NCI-H510A (cell line): ENCODE measurements at regions not wholly inside any gene's neighbourhood (a gene's known extent, or its start where the extent isn't known, plus 50 kb on each side); places are given as distances from the start of the nearest gene placed in this dataset.

Experiments
- DNase-seq: peaks from one replicate; lab custom pipeline; 2025; lab: John Stamatoyannopoulos, UW

- no peak for DNase-seq
These were observed 234.4 kb upstream of the PMFBP1 start for GRCh38 chr16:72406390-72406789.

DNA sequence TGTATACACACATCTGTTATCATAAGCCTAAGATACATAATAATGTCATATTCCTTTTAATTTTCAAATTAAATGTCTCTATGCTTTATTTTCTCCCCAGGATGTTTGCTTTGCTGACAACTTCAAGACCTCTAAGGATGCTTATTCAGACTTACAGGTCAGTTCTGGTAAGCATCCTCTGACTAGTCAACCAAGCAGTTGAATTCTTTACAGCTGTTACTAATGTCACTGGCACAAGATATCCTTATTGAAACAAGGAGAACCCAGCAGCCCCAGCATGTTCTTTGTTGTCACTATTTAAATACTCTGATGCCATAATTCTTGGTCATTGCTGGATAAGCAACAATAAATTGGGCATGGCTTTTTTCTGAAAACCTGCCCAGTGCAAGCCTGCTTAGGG, 232.3 kb upstream of the PMFBP1 start:
- DNase-seq, result no peak

DNA sequence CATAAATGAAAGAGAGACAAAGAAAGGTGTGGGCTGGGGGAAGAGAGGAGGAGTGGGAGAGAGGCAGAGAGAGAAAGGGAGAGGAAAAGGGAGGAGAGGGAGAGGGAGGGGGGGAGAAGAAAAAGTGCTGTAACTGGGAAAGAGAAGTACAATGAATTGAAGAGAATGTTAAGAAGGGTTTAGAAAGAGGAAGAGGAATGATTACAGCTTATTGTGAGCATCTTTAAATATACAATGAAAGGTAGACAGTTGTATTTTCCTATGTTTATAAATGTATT, 229.1 kb upstream of the PMFBP1 start:
- DNase-seq, result no peak

DNA sequence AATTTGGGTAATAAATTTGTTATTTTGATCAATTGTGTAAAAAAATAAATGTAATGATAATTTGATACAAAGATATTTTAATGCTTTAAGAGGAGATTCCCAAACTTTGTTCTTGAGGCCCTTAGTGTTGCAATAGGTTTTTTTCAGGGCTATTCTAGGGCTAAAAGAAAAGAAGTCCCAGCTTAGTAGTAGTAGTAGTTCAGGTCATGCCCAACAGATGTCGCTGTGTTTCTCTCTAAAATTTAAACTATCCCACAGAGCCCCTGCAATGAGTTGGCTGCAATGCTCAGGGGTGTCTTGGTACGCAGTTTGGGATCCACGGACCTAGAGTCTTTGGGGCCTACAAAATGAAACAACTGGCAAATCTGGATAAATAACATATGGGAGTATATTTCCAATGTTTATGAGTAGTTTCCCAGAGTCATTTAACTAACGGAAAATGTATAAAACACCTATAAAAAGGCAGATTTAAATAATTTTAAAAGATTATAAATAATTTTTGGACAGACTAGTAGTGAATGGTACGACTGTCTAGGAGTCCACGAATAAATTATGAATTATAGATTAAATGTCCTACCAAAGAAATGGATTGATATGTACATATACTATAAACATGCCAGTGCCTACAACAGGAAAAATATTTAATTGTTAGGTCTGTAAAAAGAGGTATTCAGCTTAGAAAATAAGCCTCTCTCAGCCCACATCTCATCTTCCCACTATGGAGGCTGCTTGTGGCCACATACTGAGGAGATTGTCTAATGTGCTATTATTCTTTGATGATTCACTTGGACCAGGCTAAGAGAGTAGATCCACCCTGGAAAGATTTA, 228.5 kb upstream of the PMFBP1 start:
- DNase-seq, result no peak

GRCh38 chr16:72399811-72400210, 227.9 kb upstream of the PMFBP1 start:
- DNase-seq, result no peak

DNA sequence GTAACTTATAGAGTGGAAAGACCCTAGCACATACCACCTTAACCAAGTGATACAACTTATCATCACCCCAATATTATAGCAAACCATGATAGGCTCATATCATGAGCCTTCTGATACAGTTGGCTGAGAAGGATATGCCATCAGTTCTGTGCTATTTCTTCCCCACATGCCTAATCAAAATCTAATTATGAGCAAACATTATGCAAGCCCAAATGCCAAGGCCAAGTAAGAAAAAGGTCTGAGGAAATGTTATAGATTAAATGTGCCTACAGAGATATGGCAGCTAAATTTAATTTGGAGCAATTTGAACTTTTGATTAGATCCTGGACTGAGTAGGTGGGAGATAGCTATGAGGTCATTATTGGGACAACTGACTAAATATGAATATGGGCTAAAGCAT, 225.9 kb upstream of the PMFBP1 start:
- DNase-seq, result no peak

DNA sequence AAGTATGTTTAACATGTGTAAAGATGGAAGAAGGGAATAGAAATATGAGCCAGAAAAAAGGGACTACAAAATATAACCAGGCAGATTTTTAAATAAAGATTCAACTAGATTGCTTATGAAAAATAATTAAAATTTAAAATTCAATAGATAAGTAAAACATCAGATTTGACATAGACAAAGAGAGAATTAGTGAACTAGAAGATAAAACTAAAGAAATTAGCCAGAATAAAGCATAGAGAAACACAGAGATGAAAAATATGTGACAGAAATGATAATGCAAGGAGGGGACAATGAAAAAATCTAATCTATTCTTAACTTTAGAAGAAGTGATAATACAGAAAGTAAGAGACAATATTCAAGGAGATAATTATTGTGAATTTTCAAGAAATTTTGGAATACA, 222.6 kb upstream of the PMFBP1 start:
- no peak for DNase-seq

DNA sequence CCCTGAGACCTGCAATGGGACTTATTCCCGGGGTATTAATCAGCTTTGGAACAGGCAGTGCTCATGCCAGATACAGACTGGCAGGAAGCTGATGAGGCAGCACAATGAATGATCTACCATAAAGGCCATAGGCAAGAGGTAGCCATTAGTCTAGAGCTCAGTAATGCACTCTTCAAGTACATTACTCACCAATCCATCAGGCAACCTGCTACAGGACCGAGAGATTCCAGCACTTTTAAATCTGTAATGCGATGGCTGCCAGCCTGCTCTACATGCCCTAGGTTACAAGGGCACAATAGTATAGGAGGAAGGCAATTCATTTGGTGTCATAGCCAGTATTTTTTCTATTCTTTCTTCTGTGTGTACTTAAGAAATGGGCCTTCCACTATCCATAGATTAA, 217.8 kb upstream of the PMFBP1 start:
- no peak for DNase-seq

GRCh38 chr16:72388007-72388406, 216.1 kb upstream of the PMFBP1 start:
- no peak for DNase-seq

- no peak for DNase-seq
These were observed 212.7 kb upstream of the PMFBP1 start for GRCh38 chr16:72384651-72385050.

DNA sequence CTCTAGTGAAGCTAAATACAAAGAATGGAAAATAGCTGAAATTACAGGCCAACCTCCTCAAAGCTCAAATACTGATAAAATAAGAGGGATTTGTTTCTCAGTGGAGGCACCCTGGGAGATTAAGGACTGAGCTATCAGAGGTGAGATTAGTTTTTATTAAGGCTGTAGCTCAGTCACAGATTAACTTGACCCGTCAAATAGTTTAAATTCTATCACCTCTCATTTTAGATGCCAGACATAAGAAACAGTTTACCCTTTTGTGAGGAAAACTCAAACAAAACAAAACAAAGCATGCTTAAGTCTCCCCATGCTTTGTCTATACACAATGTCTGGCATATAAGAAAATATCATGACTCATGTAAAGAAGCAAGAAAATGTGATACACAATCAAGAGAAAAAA, 208.3 kb upstream of the PMFBP1 start:
- DNase-seq, result no peak

DNA sequence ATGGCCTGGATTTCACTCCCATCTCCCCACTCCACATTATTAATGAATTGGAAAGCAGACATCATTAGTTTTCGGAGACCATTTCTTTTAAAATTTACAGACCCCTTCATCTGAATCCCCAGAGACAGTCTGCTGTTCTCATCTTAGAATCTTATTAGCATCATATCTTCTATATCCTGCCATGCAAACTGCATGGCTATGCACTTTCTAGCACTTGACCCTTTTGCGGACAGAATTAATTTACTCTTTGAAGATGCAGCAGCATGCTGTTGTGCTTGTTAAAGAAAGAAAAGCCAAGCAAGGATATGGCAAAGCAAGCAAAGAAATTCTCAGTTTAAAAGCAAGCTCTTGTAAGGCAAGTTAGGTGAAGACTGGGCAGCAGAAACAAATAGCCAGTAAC, 201.2 kb upstream of the PMFBP1 start:
- DNase-seq, result no peak

DNA sequence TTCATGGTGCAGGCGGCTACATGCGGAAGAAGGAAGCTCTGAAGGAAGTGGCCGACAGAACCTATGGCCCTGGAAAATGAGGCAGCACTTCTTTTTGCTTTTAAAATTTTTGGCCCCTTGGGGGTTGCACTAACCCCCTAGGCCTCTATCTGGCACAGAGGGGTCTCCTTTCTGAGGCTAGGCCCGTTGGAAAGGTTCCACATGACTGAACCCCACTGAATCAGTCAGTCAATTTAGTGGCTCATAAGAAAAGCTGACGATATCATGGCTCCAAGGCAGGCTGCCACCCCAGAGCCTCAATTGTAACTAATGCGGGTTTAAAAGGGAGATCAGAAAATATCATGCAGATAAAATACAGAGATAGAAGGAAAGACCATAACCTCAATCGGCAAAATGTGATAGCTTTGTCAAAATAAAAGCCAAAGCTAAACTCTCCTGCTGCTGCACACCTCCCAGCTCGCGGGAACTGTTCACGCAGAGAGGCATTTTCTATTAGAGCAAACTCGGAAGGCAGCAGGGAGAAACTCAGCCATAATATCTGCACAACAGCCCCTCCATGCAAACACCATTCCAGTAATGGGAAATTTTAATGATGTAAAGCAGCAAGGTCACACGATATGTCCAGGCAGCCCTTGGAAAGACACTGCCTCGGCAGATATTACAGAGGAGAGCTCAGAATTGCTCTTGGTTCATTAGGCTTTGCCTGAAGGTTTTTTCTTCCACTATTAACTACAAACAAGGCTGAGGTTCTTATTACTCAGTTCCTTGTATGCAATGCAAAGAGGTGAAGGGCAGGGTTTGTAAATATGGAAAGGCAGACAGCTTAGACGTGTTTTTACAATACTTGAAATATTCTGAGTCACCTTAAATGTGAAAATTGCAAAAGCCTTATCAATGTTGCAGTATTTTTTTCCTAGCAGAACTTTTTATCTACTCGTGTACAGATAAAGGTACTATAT, 200.4 kb upstream of the PMFBP1 start:
- DNase-seq, result no peak

DNA sequence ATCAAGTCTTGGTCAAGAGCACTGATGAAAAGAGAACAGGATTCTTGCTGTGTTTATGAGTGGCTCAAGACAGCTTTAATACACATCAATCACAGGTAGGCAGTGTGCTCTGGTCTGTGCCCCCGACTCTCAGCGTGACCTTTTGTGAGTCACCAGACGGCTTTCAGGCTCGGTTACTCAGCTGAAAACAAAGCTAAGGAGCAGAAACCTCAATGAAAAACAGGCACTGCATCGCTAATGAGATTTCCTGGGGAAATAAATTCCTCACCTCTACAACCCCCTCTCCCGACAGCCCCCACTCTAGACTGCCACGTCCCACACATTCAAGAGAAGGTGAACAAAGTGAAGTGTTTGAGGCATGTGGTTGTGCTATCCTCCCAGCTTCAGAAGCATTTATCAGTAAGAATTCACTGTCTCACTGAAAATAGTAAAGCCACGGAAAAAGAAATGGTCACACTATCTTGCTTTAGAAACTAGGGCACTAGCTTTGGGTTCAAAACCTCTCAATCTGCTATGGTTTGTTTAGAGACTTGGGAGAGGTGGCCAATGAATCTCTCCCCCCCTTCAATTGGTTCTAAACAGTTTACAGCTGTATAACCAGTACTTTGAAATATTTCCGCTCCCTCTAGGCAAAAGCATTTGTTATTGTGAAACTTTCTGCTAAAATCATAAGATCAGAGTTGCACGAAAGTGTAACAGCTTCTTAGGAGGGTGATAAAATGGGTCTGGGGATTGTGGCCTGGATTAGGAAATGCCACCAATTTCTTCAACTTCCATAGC, 199.5 kb upstream of the PMFBP1 start:
- DNase-seq, result peak; percentile 18

DNA sequence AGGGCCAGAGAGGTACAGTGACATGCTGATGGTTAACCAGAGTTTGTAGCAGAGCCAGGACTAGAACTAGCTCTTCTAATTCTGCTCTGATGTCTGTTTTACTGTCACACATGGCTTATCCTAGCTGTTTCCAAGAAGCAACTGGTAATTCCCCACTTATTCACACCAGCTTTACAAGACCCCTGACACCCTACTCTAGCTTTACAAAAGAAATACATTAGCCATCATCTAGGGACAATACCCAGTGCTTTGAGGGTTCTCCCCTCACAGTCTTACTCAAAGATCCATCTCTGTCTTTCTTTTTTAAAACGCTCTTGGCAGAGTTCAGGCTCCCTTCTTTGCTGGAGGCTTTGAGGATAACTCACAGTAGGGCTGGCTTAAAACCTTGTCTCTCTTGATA, 197.3 kb upstream of the PMFBP1 start:
- no peak for DNase-seq

DNA sequence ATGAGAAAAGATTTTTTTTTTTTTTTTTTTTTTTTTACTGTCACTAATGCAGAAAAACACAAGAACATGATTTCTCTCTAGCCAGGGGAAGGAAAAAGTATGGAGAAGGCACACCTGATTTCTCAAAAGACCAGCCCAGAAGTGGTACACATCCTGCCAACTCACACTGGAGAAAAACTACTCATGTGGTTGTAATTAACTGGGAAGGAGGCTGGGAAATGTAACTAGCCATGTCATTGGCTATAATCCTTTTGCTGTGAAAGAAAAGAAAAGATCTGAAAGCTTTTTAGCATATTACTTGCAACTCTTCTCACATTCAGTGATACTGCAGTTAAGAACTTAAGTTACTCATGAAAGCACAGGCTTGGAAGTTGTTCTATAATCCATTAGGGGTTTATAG, 195.9 kb upstream of the PMFBP1 start:
- no peak for DNase-seq

- DNase-seq, result no peak
These were observed 191.0 kb upstream of the PMFBP1 start for GRCh38 chr16:72362973-72363372.

- DNase-seq, result no peak
These were observed 190.5 kb upstream of the PMFBP1 start for GRCh38 chr16:72362476-72362875.

DNA sequence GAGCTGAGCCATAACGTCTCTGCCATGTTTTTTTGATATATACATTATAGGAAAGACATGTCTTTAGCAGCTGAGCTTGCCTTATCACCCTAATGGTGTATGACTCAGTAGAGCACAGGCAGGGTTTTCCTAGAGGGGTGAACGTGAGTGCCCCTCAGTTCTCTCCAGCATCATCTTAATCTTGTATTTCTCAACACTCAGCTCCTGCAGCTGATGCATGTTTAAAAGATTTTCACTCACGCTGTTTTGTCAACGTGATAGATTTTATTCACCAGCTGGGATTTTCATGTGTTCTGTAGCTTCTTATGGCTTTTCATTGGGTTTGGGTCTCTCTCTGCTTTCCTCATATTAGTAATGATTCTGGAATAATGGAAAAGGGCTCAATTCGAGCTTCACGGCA, 186.0 kb upstream of the PMFBP1 start:
- no peak for DNase-seq

- DNase-seq, result no peak
These were observed 183.6 kb upstream of the PMFBP1 start for GRCh38 chr16:72355561-72355960.

DNA sequence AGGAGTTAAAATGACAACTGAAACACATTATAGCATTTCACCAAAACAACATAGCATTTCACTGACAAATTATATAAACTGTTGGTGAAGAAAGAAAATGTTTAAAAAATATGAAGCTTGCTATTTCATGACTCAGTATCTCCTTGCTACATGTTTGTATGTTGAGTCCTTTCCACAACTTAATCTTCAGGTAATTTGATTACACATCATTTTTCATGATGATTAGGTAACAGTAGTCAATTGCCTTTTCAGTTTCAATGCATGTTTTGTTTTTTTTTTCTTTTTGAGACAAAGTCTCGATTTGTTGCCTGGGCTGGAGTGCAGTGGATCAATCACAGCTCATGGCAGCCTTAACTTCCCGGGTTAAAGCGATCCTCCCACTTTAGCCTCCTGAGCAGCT, 177.8 kb upstream of the PMFBP1 start:
- no peak for DNase-seq

- no peak for DNase-seq
These were observed 161.0 kb upstream of the PMFBP1 start for GRCh38 chr16:72332926-72333325.

GRCh38 chr16:72324578-72324977, 152.6 kb upstream of the PMFBP1 start:
- no peak for DNase-seq
